ENCODE measurements at regions not wholly inside any gene's neighbourhood (a gene's known extent, or its start where the extent isn't known, plus 50 kb on each side); places are given as distances from the start of the nearest gene placed in this dataset.

GRCh38 chr7:19215412-19215811, 70.2 kb upstream of the FERD3L start:
- TF ChIP-seq CTCF (IDR thresholded peaks at IDR 0.05; ENCODE audit: insufficient read depth, low read depth, low read length) (no peak), EZH2 (IDR thresholded peaks at IDR 0.05; ENCODE audit: insufficient read depth, low read length) (no peak)
